Glomerular visceral epithelial cell (primary cell): ENCODE measurements at regions not wholly inside any gene's neighbourhood (a gene's known extent, or its start where the extent isn't known, plus 50 kb on each side); places are given as distances from the start of the nearest gene placed in this dataset.

Experiments used
- DNase-seq: peaks from one replicate; pipeline ENCODE4 v3.0.0-alpha.2; 2016; ENCODE audit errors: extremely low spot score

- DNase-seq = no peak
Measured at GRCh38 chr20:22404419-22405170, 179.8 kb downstream of the FOXA2 start.

- no peak for DNase-seq
Measured at GRCh38 chr20:22403632-22404361, 180.6 kb downstream of the FOXA2 start.

GRCh38 chr20:22403022-22403631 lies 181.2 kb downstream of the FOXA2 start:
- DNase-seq = no peak

- no peak for DNase-seq
Measured at GRCh38 chr20:22402550-22402949, 181.8 kb downstream of the FOXA2 start.

GRCh38 chr20:22400440-22400839 lies 183.9 kb downstream of the FOXA2 start:
- DNase-seq = no peak

- no peak for DNase-seq
Measured at GRCh38 chr20:22394583-22394982, 189.8 kb downstream of the FOXA2 start.

- DNase-seq = no peak
Measured at GRCh38 chr20:22390543-22390903, 193.8 kb downstream of the FOXA2 start.

- DNase-seq = peak; percentile 88
Measured at GRCh38 chr20:22389836-22390542, 194.4 kb downstream of the FOXA2 start.

- DNase-seq = no peak
Measured at GRCh38 chr20:22387452-22387851, 196.9 kb downstream of the FOXA2 start.

GRCh38 chr20:22386306-22386623 lies 198.1 kb downstream of the FOXA2 start:
- DNase-seq = no peak

GRCh38 chr20:22385602-22386305 lies 198.6 kb downstream of the FOXA2 start:
- no peak for DNase-seq

GRCh38 chr20:22384978-22385377 lies 199.4 kb downstream of the FOXA2 start:
- DNase-seq = no peak

GRCh38 chr20:22383156-22383555 lies 201.2 kb downstream of the FOXA2 start:
- DNase-seq = peak; percentile 77

- DNase-seq = no peak
Measured at GRCh38 chr20:22382742-22383141, 201.6 kb downstream of the FOXA2 start.

GRCh38 chr20:22381812-22382416 lies 202.5 kb downstream of the FOXA2 start:
- DNase-seq = no peak

- DNase-seq = peak; percentile 95
Measured at GRCh38 chr20:22379472-22379871, 204.9 kb downstream of the FOXA2 start.

- DNase-seq = no peak
Measured at GRCh38 chr20:22374678-22375590, 209.4 kb downstream of the FOXA2 start.

- no peak for DNase-seq
Measured at GRCh38 chr20:22374066-22374465, 210.3 kb downstream of the FOXA2 start.

- DNase-seq = no peak
Measured at GRCh38 chr20:22373164-22373895, 211.0 kb downstream of the FOXA2 start.

GRCh38 chr20:22371843-22372242 lies 212.5 kb downstream of the FOXA2 start:
- DNase-seq = no peak
